T-helper 1 cell (primary cell): ENCODE measurements at regions not wholly inside any gene's neighbourhood (a gene's known extent, or its start where the extent isn't known, plus 50 kb on each side); places are given as distances from the start of the nearest gene placed in this dataset.
"Not testable (repeated sequence)": the region's sequence is repeated elsewhere in the genome, so short reads cannot be mapped to it uniquely, and the experiment has no call there.

Source experiments
- DNase-seq, 5 donors: peaks; one replicate each; pipeline ENCODE4 v3.0.0-alpha.2; 2012 to 2020

GRCh38 chr10:60511477-60512229 lies 122.0 kb upstream of the ANK3 start:
- DNase-seq, result no peak

- DNase-seq, result no peak
Observed at GRCh38 chr10:60508831-60509230, 119.2 kb upstream of the ANK3 start.

- no peak for DNase-seq
Observed at GRCh38 chr10:60508037-60508436, 118.4 kb upstream of the ANK3 start.

GRCh38 chr10:60502621-60503020 lies 112.9 kb upstream of the ANK3 start:
- no peak for DNase-seq

GRCh38 chr10:60498985-60499384 lies 109.3 kb upstream of the ANK3 start:
- no peak for DNase-seq

GRCh38 chr10:60497364-60497763 lies 107.7 kb upstream of the ANK3 start:
- no peak for DNase-seq

- no peak for DNase-seq
Observed at GRCh38 chr10:60496181-60496580, 106.5 kb upstream of the ANK3 start.

GRCh38 chr10:60495338-60496055 lies 105.8 kb upstream of the ANK3 start:
- no peak for DNase-seq

- DNase-seq, result no peak
Observed at GRCh38 chr10:60494774-60495173, 105.1 kb upstream of the ANK3 start.

- DNase-seq, result no peak
Observed at GRCh38 chr10:60491162-60491561, 101.5 kb upstream of the ANK3 start.

- DNase-seq, result no peak
Observed at GRCh38 chr10:60490013-60490412, 100.3 kb upstream of the ANK3 start.

- DNase-seq, result no peak
Observed at GRCh38 chr10:60488111-60488669, 98.5 kb upstream of the ANK3 start.

- DNase-seq, result no peak
Observed at GRCh38 chr10:60487543-60487942, 97.9 kb upstream of the ANK3 start.

GRCh38 chr10:60485025-60485424 lies 95.3 kb upstream of the ANK3 start:
- DNase-seq, result no peak

- DNase-seq, result no peak
Observed at GRCh38 chr10:60480865-60481563, 91.3 kb upstream of the ANK3 start.

GRCh38 chr10:60479305-60480020 lies 89.8 kb upstream of the ANK3 start:
- peak in 1 of 5 donors; percentile 52 for DNase-seq

GRCh38 chr10:60476451-60476850 lies 86.8 kb upstream of the ANK3 start:
- no peak for DNase-seq

GRCh38 chr10:60473557-60473956 lies 83.9 kb upstream of the ANK3 start:
- DNase-seq, result no peak

- no peak for DNase-seq
Observed at GRCh38 chr10:60470091-60470490, 80.4 kb upstream of the ANK3 start.

- not testable (repeated sequence) for DNase-seq
Observed at GRCh38 chr10:60469147-60469546, 79.5 kb upstream of the ANK3 start.

GRCh38 chr10:60467202-60467546 lies 77.5 kb upstream of the ANK3 start:
- DNase-seq, result no peak

GRCh38 chr10:60466267-60467201 lies 76.9 kb upstream of the ANK3 start:
- no peak for DNase-seq
